ENCODE measurements at regions not wholly inside any gene's neighbourhood (a gene's known extent, or its start where the extent isn't known, plus 50 kb on each side); places are given as distances from the start of the nearest gene placed in this dataset.

GRCh38 chr6:16834242-16834641 is 73.0 kb upstream of the ATXN1 start:
- Histone ChIP-seq H3K79me2 (ENCODE audit: insufficient read depth, low read length) (no peaks in the 10 kb centered on the region), H3T11ph (ENCODE audit: low read length) (no peak overlapping the region), H3K4me2 (ENCODE audit: insufficient read depth, insufficient read length, low read length) (no peak overlapping the region), H4K20me1 (ENCODE audit: control insufficient read depth, insufficient read depth, insufficient read length) (no peaks in the 10 kb centered on the region), H3K18ac (ENCODE audit: insufficient read length, low read depth, low read length) (no peak overlapping the region), H3K9ac (ENCODE audit: extremely low read depth, insufficient read length, low read length) (no peak overlapping the region), H3K27me3 (ENCODE audit: insufficient read depth, low read length) (no peaks in the 10 kb centered on the region), H3K23ac (ENCODE audit: insufficient read length, low read depth, low read length) (no peak overlapping the region), H2BK20ac (ENCODE audit: low read depth, low read length, poor library complexity, severe bottlenecking) (no peak overlapping the region), H3K23me2 (ENCODE audit: insufficient read length, low read depth, low read length, poor library complexity, severe bottlenecking) (no peaks in the 10 kb centered on the region), H4K5ac (ENCODE audit: insufficient read length, low read depth, low read length) (no peak overlapping the region), H3K79me1 (ENCODE audit: insufficient read depth, low read depth, low read length, poor library complexity, severe bottlenecking) (no peaks in the 10 kb centered on the region), H2BK12ac (ENCODE audit: insufficient read length, low read depth, low read length) (no peak overlapping the region), H2BK120ac (ENCODE audit: low read depth, low read length, poor library complexity, severe bottlenecking) (no peak overlapping the region), H4K8ac (replicated peaks; ENCODE audit: insufficient read length, low read depth, low read length) (no peak overlapping the region), H2AK5ac (ENCODE audit: insufficient read length, low read length) (no peak overlapping the region), H3K9me3 (ENCODE audit: control insufficient read depth, low read depth, low read length) (no peaks in the 10 kb centered on the region), H2AFZ (ENCODE audit: low read length) (no peak overlapping the region), H3K56ac (ENCODE audit: insufficient read length, low read depth, low read length) (no peak overlapping the region), H4K91ac (ENCODE audit: insufficient read length, low read depth, low read length) (no peak overlapping the region), H2BK15ac (ENCODE audit: low read depth, low read length) (no peak overlapping the region), H3K14ac (ENCODE audit: insufficient read depth, low read length) (no peak overlapping the region), H2BK5ac (ENCODE audit: insufficient read length, low read length) (no peak overlapping the region), H3K27ac (ENCODE audit: insufficient read length, low read depth, low read length) (no peak overlapping the region), H3K4me1 (ENCODE audit: insufficient read depth, low read length) (no peaks in the 10 kb centered on the region), H3K4ac (ENCODE audit: low read depth, low read length) (no peak overlapping the region)
- no peak overlapping the region for H3K4me3 Mint-ChIP-seq
- no peaks in the 10 kb centered on the region for H3K36me3 Mint-ChIP-seq (ENCODE audit: insufficient read depth in 1 of 3, low read depth in 3 of 3)
- no peaks in the 10 kb centered on the region for H3K4me1 Mint-ChIP-seq
- H3K27ac Mint-ChIP-seq = no peak overlapping the region
- H3K27me3 Mint-ChIP-seq (ENCODE audit: low read depth) = no peaks in the 10 kb centered on the region; the same call in 1 of the 2 replicates
- WGBS (ENCODE audit: extremely low coverage, insufficient read length, low lambda C conversion rate) = no CpG with 5 or more reads among the region's 3 CpGs
- TF ChIP-seq CTCF (conservative IDR thresholded peaks at IDR 0.05) = no peak
- DNase-seq = no peak
- no peaks in the 10 kb centered on the region for H3K9me3 Mint-ChIP-seq
